Lower leg skin (tissue), 4 donors: ENCODE measurements at regions not wholly inside any gene's neighbourhood (a gene's known extent, or its start where the extent isn't known, plus 50 kb on each side); places are given as distances from the start of the nearest gene placed in this dataset.

ENCODE experiments used
- DNase-seq, 2 donors: peaks; one replicate each; pipeline ENCODE4 v3.0.0-alpha.2; 2019; ENCODE audit warnings: low spot score in 2 of 2
- H3K4me3 ChIP-seq: fragments of 200-600 bp; sonication (generic); 2 replicates; pipeline ENCODE4 v1.5.1; 2017; ENCODE audit warnings: mild to moderate bottlenecking, low read depth; ENCODE audit not compliant: poor library complexity, severe bottlenecking
- CTCF ChIP-seq, 3 donors: fragments of 450-650 bp; IDR thresholded peaks; one replicate each; pipeline ENCODE4 v1.5.1; 2016; ENCODE audit warnings: antibody characterized with exemption in 3 of 3, mild to moderate bottlenecking in 3 of 3, moderate library complexity in 2 of 3
- POLR2A ChIP-seq, 2 donors: fragments of 450-650 bp; IDR thresholded peaks; one replicate each; pipeline ENCODE4 v1.6.1; 2016 to 2017; ENCODE audit warnings: antibody characterized with exemption in 2 of 2, mild to moderate bottlenecking in 1 of 2, moderate library complexity in 1 of 2
- WGBS, 2 donors: methylation state at CpG; one replicate each; pipeline ENCODE4 v1.1.5; 2018; 5-methylcytosine and 5-hydroxymethylcytosine counted together
- intact Hi-C: fragments of 100-400 bp; cut with DNase I; formaldehyde crosslinking; loops from one replicate; pipeline ENCODE4 v1.15.0; 2023; ENCODE audit warnings: low total_unique reads

- intact Hi-C loops = no loop called here
- no peak overlapping the region for H3K4me3 ChIP-seq
- 51 to 56% methylated on average over 1 of the region's 1 CpG for WGBS, 2 donors
- no peak for TF ChIP-seq POLR2A (IDR thresholded peaks at IDR 0.05)
- TF ChIP-seq CTCF (IDR thresholded peaks at IDR 0.05) = no peak
- no peak for DNase-seq
Observed at GRCh38 chr15:24861014-24861690, 93.6 kb upstream of the SNRPN start.

- intact Hi-C loops = no loop called here
- 68 to 72% methylated on average over 6 of the region's 6 CpGs for WGBS, 2 donors
- DNase-seq = no peak
- no peak overlapping the region for H3K4me3 ChIP-seq
- no peak for TF ChIP-seq CTCF (IDR thresholded peaks at IDR 0.05)
- TF ChIP-seq POLR2A (IDR thresholded peaks at IDR 0.05) = no peak
Observed at GRCh38 chr15:24862726-24863521, 91.9 kb upstream of the SNRPN start.

- no peak overlapping the region for H3K4me3 ChIP-seq
- intact Hi-C loops = no loop called here
- TF ChIP-seq POLR2A (IDR thresholded peaks at IDR 0.05) = no peak
- no peak for TF ChIP-seq CTCF (IDR thresholded peaks at IDR 0.05)
- no peak for DNase-seq
- 87 to 90% methylated on average over 4 of the region's 4 CpGs for WGBS, 2 donors
Observed at GRCh38 chr15:24865303-24865702, 89.5 kb upstream of the SNRPN start.

- no peak for DNase-seq
- intact Hi-C loops = no loop called here
- H3K4me3 ChIP-seq = no peak overlapping the region
- TF ChIP-seq CTCF (IDR thresholded peaks at IDR 0.05) (no peak), POLR2A (IDR thresholded peaks at IDR 0.05) (no peak)
- WGBS, 2 donors = 79% methylated on average over 7 of the region's 7 CpGs
Observed at GRCh38 chr15:24877174-24877573, 77.6 kb upstream of the SNRPN start.

GRCh38 chr15:24878153-24878552 lies 76.6 kb upstream of the SNRPN start:
- no peak for TF ChIP-seq CTCF (IDR thresholded peaks at IDR 0.05)
- TF ChIP-seq POLR2A (IDR thresholded peaks at IDR 0.05) = no peak
- intact Hi-C loops = no loop called here
- 39 to 41% methylated on average over 34 to 37 of the region's 37 CpGs for WGBS, 2 donors
- H3K4me3 ChIP-seq = no peak overlapping the region
- DNase-seq = no peak
